Activated CD4-positive, alpha-beta T cell treated with anti-CD3 and anti-CD28 coated beads, Interleukin-2, amount 50 U/mL, for 16 hours (primary cell): ENCODE measurements at regions not wholly inside any gene's neighbourhood (a gene's known extent, or its start where the extent isn't known, plus 50 kb on each side); places are given as distances from the start of the nearest gene placed in this dataset.

Experiments
- DNase-seq: peaks from one replicate; pipeline ENCODE4 v3.0.0-alpha.2; 2020

DNA sequence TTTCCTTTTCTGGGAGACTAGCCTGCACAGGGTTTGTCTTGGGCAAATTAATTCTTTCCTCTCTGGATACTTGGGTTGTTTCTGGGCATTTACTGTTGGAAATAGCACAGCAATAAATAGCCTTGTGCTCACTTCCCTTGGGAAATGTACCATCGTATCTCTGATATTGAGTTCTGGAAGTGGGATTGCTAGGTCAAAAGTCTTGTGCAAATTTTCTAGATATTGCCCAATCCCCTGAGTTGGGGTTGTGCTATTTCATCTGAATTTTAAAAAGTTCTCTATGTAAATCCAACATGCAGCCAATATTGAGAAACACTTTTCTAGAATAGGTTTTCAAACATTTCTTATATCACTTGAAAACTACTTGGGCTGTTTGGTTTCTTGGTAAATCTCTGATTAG, 64.0 kb upstream of the ELOVL5 start:
- no peak for DNase-seq

GRCh38 chr6:53412021-53412715, 63.4 kb upstream of the ELOVL5 start:
- no peak for DNase-seq

- DNase-seq = no peak
Observed at GRCh38 chr6:53411451-53411850, 62.7 kb upstream of the ELOVL5 start.

DNA sequence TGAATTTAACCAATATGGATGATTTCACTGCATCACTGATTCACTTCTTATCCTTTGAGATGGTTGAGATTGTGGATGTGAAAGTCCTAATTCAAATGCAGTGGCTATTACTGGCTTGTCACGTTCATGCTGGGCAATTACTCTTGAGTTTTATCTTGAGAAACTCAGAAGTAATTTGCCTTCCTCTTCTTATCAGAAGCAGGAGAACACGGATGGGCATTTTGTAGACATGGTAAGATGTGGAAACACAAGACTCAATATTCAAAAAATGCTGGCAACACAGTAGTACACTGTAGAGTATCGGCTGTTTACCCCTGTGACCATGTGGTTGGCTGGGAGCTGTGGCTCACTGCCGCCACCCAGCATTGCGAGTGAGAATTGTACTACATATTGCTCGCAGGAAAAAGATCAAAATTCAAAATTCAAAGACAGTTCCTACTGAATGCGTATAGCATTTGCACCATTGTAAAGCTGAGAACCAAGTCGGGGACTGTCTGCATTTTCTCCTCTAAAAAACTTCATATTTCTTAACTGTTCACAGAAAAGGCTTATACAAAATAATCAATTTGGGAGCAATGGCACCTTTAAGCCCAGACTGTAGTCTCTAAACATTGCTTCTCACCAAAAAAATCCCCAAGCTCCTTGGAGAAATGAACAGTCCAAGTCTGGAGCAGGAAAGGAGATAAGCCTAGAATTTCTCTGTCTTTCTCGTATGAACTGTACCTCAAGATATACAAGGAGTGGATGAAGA, 61.9 kb upstream of the ELOVL5 start:
- DNase-seq = peak; percentile 54

DNA sequence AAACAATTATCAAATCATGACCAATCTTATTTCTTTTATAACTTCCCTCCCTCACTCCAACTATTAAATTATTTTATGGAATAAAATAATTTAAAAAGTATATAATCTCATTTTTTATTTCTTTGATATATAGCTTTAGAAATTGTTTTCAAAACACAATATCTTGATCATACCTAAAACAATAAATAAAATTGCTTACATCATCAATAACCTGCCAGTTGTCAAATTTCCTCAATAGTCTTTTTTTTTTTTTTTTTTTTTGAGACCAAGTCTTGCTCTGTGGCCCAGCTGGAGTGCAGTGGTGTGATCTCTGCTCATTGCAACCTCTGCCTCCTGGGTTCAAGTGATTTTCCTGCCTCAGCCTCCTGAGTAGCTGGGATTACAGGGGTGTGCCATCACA, 60.1 kb upstream of the ELOVL5 start:
- no peak for DNase-seq

DNA sequence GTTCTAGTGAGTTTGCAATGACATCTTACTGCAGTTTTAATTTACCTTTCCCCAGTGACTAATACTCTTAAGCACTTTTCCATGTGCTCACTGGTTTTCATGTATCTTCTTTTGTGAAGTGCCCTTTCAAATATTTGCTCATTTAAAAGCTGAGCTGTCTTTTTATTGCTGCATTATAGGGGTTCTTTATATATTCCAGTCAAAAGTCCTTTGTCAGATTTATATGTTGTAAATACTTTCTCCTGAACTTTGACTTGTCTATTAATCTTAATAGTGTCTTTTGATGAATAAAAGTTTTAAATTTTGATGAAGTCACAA, 50.2 kb upstream of the ELOVL5 start:
- DNase-seq = no peak

DNA sequence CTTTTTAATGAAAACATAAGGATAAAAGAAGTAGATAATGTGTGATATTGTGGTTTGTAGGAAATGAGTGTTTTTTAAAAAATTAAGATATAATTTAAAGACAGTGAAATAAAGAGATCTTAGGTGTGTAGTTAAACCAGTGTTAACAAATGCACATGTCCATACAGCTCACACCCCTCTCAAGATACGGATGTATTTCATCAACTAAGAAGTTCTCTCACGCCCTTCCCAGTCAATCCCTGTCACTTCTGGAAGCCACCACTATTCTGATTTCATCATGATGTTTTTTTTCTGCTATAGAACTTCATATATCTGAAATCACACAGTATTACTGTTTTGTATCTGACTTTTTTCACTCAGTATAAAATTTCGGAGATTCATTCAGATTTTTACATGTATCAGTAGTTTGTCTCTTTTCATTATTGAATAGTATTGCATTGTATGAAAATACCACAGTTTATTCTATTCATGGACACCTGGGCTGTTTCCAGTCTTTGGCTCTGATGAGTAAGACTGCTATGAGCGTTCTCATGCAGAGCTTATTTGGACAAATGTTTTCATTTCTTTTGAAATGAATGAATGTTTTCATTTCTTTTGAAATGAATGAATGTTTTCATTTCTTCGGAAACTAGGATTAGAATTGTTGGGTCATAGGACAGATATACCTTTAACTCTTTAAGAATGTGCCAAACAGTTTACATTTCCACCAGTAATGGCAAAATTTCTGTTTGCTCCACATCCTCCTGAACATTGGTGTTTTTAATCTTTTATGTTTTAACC, 49.7 kb upstream of the ELOVL5 start:
- DNase-seq = no peak
